Erythroblast (primary cell): ENCODE measurements at regions not wholly inside any gene's neighbourhood (a gene's known extent, or its start where the extent isn't known, plus 50 kb on each side); places are given as distances from the start of the nearest gene placed in this dataset.

Source experiments
- DNase-seq, 2 experiments: peaks; one replicate each; lab custom pipeline; 2025; lab: John Stamatoyannopoulos, UW
- GATA1 ChIP-seq: IDR thresholded peaks from 2 replicates; pipeline ENCODE4 v1.6.1; 2011; ENCODE audit warnings: low read depth, mild to moderate bottlenecking, control low read depth, low read length, moderate library complexity
- POLR2A ChIP-seq: IDR thresholded peaks from 2 replicates; pipeline ENCODE4 v1.6.1; 2011; ENCODE audit warnings: mild to moderate bottlenecking, low read length

DNA sequence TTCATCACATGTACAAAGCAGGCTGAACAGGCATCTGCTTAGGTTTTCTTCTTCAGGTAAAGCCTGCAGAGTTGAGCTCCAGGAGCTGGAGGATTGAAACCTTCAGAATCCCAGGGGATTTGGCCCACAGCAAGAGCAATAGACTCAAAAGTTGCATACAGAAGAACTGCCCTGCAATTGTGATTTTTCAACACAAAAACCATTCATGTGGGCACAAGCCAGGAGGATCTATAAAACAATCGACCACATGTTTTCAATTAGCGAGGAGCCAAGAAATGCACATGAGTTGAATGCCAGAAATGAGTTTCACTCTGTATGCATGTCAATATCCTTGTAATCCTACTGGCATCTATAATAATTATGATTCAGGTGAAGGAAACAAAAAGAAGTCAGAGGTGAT is 576.4 kb downstream of the HDGFL1 start:
- no peak for DNase-seq
- no peak for TF ChIP-seq GATA1
- TF ChIP-seq POLR2A: no peak

GRCh38 chr6:23154159-23154558 is 584.8 kb downstream of the HDGFL1 start:
- no peak for DNase-seq
- no peak for TF ChIP-seq GATA1
- TF ChIP-seq POLR2A: no peak

GRCh38 chr6:23170049-23170448 is 600.7 kb downstream of the HDGFL1 start:
- DNase-seq: no peak
- TF ChIP-seq POLR2A (no peak), GATA1 (no peak)

- TF ChIP-seq POLR2A: no peak
- no peak for TF ChIP-seq GATA1
- DNase-seq: no peak
These were observed 603.9 kb downstream of the HDGFL1 start for GRCh38 chr6:23173234-23173633.

DNA sequence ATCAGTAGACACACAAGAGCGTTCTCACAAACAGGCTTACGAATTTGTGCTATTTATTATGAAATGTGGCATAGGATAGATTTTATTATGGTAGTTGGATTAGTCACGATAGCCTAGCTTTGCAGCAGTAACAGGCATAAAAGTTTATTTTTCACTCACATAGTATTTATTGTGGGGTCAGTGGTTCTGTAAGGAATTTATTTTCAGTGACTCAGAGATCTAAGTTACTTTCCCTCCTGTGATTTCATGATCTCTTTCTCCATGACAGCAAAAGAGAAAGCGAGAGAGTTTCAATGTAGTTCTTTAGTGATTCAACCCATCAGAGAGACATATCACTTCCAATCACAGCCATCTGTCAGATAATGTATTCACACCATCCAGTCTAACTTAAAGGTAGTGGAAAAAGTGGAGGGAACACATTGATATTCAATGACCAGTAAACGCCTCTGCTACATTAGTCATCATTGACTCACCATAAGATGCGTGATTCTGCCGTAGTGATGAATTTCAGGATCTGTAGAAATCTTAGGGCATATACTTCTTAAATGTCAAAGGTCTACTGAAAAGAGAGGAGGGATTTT is 605.5 kb downstream of the HDGFL1 start:
- no peak for DNase-seq

DNA sequence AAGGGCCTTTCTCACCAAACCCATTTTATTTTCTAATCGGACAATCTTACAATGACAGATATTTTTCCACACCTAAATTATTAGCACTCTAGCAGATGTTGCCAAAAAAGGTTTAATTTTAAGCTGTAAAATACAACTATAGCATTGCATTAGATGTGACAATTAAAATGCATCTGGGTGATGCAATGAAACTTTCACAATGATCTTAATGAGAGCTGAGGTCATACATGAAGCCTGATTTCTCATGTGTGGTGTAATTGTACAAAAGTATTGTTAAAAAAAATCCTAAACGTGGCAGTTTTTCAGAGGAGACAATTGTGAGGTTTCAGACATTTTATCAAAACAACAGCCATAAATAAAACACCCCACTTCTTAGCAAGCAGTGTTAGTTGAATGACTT is 606.0 kb downstream of the HDGFL1 start:
- TF ChIP-seq POLR2A (no peak), GATA1 (no peak)
- DNase-seq: no peak

More for the DNA sequence above, 605.5 kb downstream of the HDGFL1 start:
- TF ChIP-seq POLR2A (no peak), GATA1 (no peak)

DNA sequence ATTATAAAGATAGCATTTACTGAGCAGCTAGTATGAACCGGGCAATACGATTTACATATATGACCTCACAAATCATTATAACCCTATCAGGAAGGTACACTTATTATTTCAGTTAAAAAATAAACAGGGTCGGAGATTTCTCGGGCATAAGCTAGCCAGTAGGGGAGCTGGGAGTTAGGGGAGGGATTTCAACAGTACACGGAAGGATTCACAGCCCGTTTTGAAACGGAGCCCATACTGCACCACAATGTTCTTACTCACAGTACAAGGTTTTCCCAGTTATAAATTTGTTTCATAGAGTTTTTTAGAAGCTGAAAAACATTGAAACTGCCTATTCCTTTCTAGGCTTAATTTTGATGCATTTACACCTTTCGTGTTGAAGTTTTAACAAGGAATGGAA is 607.1 kb downstream of the HDGFL1 start:
- DNase-seq: no peak
- no peak for TF ChIP-seq GATA1
- no peak for TF ChIP-seq POLR2A

- DNase-seq: no peak
- TF ChIP-seq POLR2A (no peak), GATA1 (no peak)
These were observed 607.5 kb downstream of the HDGFL1 start for GRCh38 chr6:23176883-23177282.

- TF ChIP-seq POLR2A: no peak
- no peak for TF ChIP-seq GATA1
- no peak for DNase-seq
These were observed 608.4 kb downstream of the HDGFL1 start for GRCh38 chr6:23177806-23178205.

- TF ChIP-seq GATA1 (no peak), POLR2A (no peak)
These were observed 610.6 kb downstream of the HDGFL1 start for GRCh38 chr6:23179994-23180393.

GRCh38 chr6:23180504-23181293 is 611.3 kb downstream of the HDGFL1 start:
- TF ChIP-seq GATA1 (no peak), POLR2A (no peak)
- DNase-seq: no peak

More at GRCh38 chr6:23179994-23180393, 610.6 kb downstream of the HDGFL1 start:
- no peak for DNase-seq

DNA sequence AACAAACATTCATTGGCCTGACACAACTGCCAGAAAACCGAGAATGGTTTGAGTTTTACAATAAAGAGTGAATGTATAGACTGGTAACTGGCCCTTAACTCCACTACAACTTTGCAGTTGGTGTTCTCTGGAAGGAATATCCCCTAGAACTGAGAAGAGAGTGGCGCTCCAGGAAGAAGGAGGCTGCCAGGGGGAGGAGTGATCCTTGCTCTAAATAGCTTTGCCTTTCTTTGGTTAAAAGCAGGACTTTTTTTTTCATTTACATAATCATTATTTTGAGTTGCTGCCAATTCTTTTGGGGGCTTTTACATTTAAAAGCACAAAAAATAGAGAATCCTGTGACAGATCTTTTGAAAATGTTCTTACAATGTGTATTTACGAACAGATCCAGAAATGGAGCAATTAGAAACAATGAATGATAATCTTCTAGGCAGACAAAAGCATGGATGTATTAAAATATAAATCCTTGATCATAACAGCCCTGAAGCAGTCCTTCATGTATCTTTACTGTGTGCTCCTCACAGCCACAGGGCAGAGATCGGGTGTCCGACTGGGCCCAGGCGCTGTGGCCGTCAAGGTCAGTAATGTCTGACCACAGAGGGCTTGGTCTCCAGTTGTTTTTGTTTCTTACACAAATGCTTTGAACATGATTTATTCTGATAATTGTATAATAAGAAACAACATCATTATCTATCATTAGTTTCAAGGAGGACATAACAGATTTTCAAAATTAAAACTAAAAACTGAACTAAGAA is 612.2 kb downstream of the HDGFL1 start:
- DNase-seq: no peak
- TF ChIP-seq POLR2A (no peak), GATA1 (no peak)

- no peak for DNase-seq
- TF ChIP-seq POLR2A (no peak), GATA1 (no peak)
These were observed 614.5 kb downstream of the HDGFL1 start for GRCh38 chr6:23183846-23184245.

DNA sequence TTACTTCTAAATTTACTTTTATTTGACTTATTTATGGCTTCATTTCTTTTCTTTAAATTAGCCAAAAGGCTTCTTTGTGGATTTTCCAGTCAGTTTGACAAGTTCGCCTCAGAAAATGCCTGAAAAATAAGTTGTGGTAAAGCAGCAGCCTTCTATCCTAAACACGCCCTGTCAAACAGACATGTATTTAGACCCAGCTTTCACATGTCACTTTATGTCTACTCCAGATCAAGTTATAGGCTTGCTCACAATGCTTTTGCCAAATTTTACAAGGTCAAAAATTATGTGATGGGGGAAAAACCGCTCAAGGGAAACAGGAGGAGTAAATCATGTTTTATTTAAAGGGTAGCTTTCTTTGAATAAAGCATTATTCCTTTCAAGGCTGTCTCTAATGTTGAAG is 615.0 kb downstream of the HDGFL1 start:
- TF ChIP-seq GATA1 (no peak), POLR2A (no peak)

GRCh38 chr6:23195487-23195886 is 626.1 kb downstream of the HDGFL1 start:
- no peak for DNase-seq

More for the DNA sequence above, 615.0 kb downstream of the HDGFL1 start:
- DNase-seq: no peak

More at GRCh38 chr6:23195487-23195886, 626.1 kb downstream of the HDGFL1 start:
- TF ChIP-seq GATA1: no peak
